ENCODE measurements at regions not wholly inside any gene's neighbourhood (a gene's known extent, or its start where the extent isn't known, plus 50 kb on each side); places are given as distances from the start of the nearest gene placed in this dataset.

DNA sequence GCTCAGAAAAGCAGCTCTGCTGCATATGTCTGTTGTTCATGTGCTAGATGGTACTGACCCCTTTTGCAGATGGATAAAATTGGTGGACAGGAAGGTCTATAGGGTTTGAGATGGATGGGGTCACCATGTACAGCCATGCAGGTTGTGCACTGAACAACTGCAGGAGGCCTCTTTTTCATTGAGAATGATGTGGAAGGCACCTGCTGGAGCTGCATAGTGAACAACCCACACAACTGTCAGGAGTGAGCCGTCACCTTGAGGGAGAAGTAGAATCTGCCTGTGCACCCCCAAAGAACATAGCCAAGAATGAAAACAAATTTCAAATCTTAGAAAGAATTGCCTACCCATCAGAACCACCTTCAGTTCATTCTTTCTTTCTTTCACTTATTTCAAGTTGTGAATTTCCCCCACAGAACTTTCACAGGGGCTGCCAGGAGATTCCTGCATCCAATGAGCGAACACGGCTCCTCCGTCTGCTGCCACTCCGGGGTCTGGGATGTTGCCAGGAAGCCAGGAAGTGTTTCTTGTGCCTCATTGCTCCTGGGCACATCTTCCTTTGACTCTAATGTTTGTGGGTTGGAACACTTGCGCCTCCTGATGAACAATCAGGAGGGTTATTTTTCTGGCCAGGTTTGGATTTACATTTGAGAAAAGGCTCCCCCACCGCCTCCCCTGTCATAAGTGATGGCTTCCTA, 53.7 kb upstream of the DOCK1 start:
- Histone ChIP-seq H3K79me2 (ENCODE audit: control insufficient read depth, insufficient read depth, low read length) (no peaks in the 10 kb centered on the region), H3K27me3 (ENCODE audit: control insufficient read depth, insufficient read depth, low read length) (no peaks in the 10 kb centered on the region), H4K20me1 (ENCODE audit: control insufficient read depth, extremely low read depth, insufficient read depth, low read length) (no peaks in the 10 kb centered on the region), H3K9ac (ENCODE audit: insufficient read depth, low read length) (no peak overlapping the region), H3K36me3 (ENCODE audit: control insufficient read depth, insufficient read depth, low read length) (no peaks in the 10 kb centered on the region), H3K4me3 (replicated peaks in 1 of 4; ENCODE audit: control extremely low read depth in 1 of 4, insufficient read depth in 1 of 4, low read depth in 3 of 4, low read length in 4 of 4) (no peak overlapping the region), H3K4me2 (ENCODE audit: extremely low read depth, insufficient read depth, low read length) (no peak overlapping the region), H3K27ac (ENCODE audit: insufficient read depth, low read length) (no peak overlapping the region), H3K9me3 (ENCODE audit: control insufficient read depth, insufficient read depth, low read depth, low read length) (no peaks in the 10 kb centered on the region), H3K4me1 (ENCODE audit: control insufficient read depth, extremely low read depth, insufficient read depth, low read length) (no peaks in the 10 kb centered on the region), H2AFZ (ENCODE audit: low read length) (no peak overlapping the region)
- TF ChIP-seq EZH2 (IDR thresholded peaks at IDR 0.05; ENCODE audit: low read length, missing control alignments): no peak
- TF ChIP-seq, protein P1, sequence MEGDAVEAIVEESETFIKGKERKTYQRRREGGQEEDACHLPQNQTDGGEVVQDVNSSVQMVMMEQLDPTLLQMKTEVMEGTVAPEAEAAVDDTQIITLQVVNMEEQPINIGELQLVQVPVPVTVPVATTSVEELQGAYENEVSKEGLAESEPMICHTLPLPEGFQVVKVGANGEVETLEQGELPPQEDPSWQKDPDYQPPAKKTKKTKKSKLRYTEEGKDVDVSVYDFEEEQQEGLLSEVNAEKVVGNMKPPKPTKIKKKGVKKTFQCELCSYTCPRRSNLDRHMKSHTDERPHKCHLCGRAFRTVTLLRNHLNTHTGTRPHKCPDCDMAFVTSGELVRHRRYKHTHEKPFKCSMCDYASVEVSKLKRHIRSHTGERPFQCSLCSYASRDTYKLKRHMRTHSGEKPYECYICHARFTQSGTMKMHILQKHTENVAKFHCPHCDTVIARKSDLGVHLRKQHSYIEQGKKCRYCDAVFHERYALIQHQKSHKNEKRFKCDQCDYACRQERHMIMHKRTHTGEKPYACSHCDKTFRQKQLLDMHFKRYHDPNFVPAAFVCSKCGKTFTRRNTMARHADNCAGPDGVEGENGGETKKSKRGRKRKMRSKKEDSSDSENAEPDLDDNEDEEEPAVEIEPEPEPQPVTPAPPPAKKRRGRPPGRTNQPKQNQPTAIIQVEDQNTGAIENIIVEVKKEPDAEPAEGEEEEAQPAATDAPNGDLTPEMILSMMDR (conservative IDR thresholded peaks at IDR 0.05 in 1 of 2, IDR thresholded peaks at IDR 0.05 in 1 of 2; ENCODE audit: low read depth in 1 of 2, low read length in 2 of 2): no peak
- DNase-seq (ENCODE audit: low read depth in 2 of 2): no peak

DNA sequence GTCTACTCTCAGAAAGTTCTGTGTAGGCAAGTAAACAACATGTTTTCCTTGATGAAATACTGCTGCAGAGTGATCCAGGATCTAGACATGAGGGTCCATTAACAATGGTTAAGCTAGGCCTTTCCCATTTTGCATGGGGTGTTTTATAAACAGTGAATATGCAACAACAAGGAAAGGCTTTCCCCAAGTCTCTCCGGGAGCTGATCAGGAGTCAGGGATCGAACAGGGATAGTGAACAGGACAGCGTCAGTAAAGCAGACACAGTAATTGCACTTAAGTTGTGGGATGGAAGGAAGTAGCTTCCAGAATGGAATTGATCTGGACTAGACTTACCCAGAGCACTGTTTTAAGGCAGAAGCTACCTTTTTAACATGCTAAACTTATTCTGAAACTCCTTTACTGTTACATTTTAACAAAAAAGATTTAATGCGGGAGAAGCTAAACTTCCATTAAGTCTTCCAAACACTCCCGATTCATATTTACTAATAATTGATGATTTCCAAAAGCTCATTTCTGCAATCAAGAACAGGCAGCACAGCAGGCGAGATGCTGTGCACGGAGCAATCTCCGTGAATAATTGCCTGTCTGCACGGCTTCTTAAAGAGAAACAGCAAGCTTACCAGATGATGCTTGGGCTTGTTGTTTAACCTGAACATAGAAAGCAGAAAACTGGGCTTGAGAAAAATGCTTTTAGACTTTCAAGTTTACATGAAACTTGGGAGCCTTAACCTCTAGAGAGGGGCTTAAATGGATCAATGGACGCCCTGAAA, 50.3 kb upstream of the DOCK1 start:
- TF ChIP-seq EZH2 (IDR thresholded peaks at IDR 0.05; ENCODE audit: low read length, missing control alignments): no peak
- TF ChIP-seq, protein P1 (conservative IDR thresholded peaks at IDR 0.05 in 1 of 2, IDR thresholded peaks at IDR 0.05 in 1 of 2; ENCODE audit: low read depth in 1 of 2, low read length in 2 of 2): no peak
- no peak overlapping the region for H3K27ac ChIP-seq (ENCODE audit: insufficient read depth, low read length)
- H4K20me1 ChIP-seq (ENCODE audit: control insufficient read depth, extremely low read depth, insufficient read depth, low read length): no peaks in the 10 kb centered on the region
- no peak overlapping the region for H2AFZ ChIP-seq (ENCODE audit: low read length)
- no peaks in the 10 kb centered on the region for H3K4me1 ChIP-seq (ENCODE audit: control insufficient read depth, extremely low read depth, insufficient read depth, low read length)
- no peak for DNase-seq (ENCODE audit: low read depth in 2 of 2)
- no peaks in the 10 kb centered on the region for H3K36me3 ChIP-seq (ENCODE audit: control insufficient read depth, insufficient read depth, low read length)
- no peaks in the 10 kb centered on the region for H3K27me3 ChIP-seq (ENCODE audit: control insufficient read depth, insufficient read depth, low read length)
- no peak overlapping the region for H3K4me3 ChIP-seq (replicated peaks in 1 of 4; ENCODE audit: control extremely low read depth in 1 of 4, insufficient read depth in 1 of 4, low read depth in 3 of 4, low read length in 4 of 4)
- H3K4me2 ChIP-seq (ENCODE audit: extremely low read depth, insufficient read depth, low read length): no peak overlapping the region
- H3K79me2 ChIP-seq (ENCODE audit: control insufficient read depth, insufficient read depth, low read length): no peaks in the 10 kb centered on the region
- no peak overlapping the region for H3K9ac ChIP-seq (ENCODE audit: insufficient read depth, low read length)
- H3K9me3 ChIP-seq (ENCODE audit: control insufficient read depth, insufficient read depth, low read depth, low read length): no peaks in the 10 kb centered on the region

Data from fibroblast of lung (primary cell).